Ovary (tissue), 7 donors: ENCODE measurements at regions not wholly inside any gene's neighbourhood (a gene's known extent, or its start where the extent isn't known, plus 50 kb on each side); places are given as distances from the start of the nearest gene placed in this dataset.

ENCODE experiments used
- DNase-seq, 5 donors: peaks; one replicate each; pipeline ENCODE4 v3.0.0-alpha.2; 2019 to 2020
- H3K27ac ChIP-seq, 2 donors: fragments of 200-600 bp; one replicate each; pipeline versions ENCODE4 v1.5.1 to v1.8.0; 2019 to 2022
- H3K27me3 ChIP-seq: fragments of 200-600 bp; one replicate; pipeline ENCODE4 v1.8.0; 2022
- H3K36me3 ChIP-seq: fragments of 200-600 bp; sonication (generic); one replicate; pipeline ENCODE4 v1.5.1; 2019
- H3K4me1 ChIP-seq: one replicate; pipeline ENCODE4 v1.8.1; 2013; ENCODE audit warnings: mild to moderate bottlenecking, moderate library complexity; ENCODE audit not compliant: insufficient read depth
- H3K4me3 ChIP-seq: fragments of 200-600 bp; sonication (generic); one replicate; pipeline ENCODE4 v1.5.1; 2017
- H3K9me3 ChIP-seq, 2 donors: fragments of 200-600 bp in 1 of 2; sonication (generic) in 1 of 2; one replicate each; pipeline versions ENCODE4 v1.5.1 to v1.8.1; 2013 to 2019; ENCODE audit warnings: mild to moderate bottlenecking in 1 of 2, moderate library complexity in 1 of 2
- EP300 ChIP-seq: sonication (generic); formaldehyde crosslinking; IDR thresholded peaks from one replicate; pipeline ENCODE4 v1.6.1; 2017; ENCODE audit warnings: antibody characterized with exemption
- POLR2A ChIP-seq: fragments of 450-650 bp; IDR thresholded peaks from one replicate; pipeline ENCODE4 v1.6.1; 2017; ENCODE audit warnings: antibody characterized with exemption, mild to moderate bottlenecking, moderate library complexity
- WGBS, 3 donors: extraction: QIAGEN DNeasy Blood & Tissue Kit in 1 of 3; methylation state at CpG; one replicate each; pipeline versions ENCODE4 v1.1.5 to v1.1.7; 2013 to 2017; 5-methylcytosine and 5-hydroxymethylcytosine counted together
- intact Hi-C, 4 donors: fragments of 100-400 bp; cut with DNase I; formaldehyde crosslinking; loops; one replicate each; pipeline versions ENCODE4 v1.11.0 to v1.15.1; 2022 to 2023
- TF ChIP-seq, protein P1 (sequence below), 3 donors: fragments of 450-650 bp in 2 of 3; fragments of 200-600 bp in 1 of 3; IDR thresholded peaks; one replicate each; pipeline versions ENCODE4 v1.5.1 to v1.8.0; 2016 to 2022; ENCODE audit warnings: antibody characterized with exemption in 3 of 3, mild to moderate bottlenecking in 1 of 3
- donor health status: DM: no; HTN: no; CAD: no; lungs with moderate emphysema.
- donor health status: DM: no; HTN: no; CAD: no.
- donor health status: Bipolar disorder and iron deficiency.
- donor health status: DM: no; HTN: no; CAD: no.
- donor health status: DM: yes; HTN: yes; CAD: no.

GRCh38 chr1:245036102-245036501 is 118.7 kb upstream of the KIF26B start:
- WGBS, 3 donors, result 97 to 100% (median 98%) methylated on average over 1 of the region's 1 CpG
- no peaks in the 10 kb centered on the region for H3K36me3 ChIP-seq
- TF ChIP-seq EP300 (no peak), POLR2A (no peak)
- TF ChIP-seq, protein P1, sequence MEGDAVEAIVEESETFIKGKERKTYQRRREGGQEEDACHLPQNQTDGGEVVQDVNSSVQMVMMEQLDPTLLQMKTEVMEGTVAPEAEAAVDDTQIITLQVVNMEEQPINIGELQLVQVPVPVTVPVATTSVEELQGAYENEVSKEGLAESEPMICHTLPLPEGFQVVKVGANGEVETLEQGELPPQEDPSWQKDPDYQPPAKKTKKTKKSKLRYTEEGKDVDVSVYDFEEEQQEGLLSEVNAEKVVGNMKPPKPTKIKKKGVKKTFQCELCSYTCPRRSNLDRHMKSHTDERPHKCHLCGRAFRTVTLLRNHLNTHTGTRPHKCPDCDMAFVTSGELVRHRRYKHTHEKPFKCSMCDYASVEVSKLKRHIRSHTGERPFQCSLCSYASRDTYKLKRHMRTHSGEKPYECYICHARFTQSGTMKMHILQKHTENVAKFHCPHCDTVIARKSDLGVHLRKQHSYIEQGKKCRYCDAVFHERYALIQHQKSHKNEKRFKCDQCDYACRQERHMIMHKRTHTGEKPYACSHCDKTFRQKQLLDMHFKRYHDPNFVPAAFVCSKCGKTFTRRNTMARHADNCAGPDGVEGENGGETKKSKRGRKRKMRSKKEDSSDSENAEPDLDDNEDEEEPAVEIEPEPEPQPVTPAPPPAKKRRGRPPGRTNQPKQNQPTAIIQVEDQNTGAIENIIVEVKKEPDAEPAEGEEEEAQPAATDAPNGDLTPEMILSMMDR (IDR thresholded peaks at IDR 0.05), result no peak
- H3K27ac ChIP-seq, result no peak overlapping the region
- intact Hi-C loops, result no loop called here
- H3K27me3 ChIP-seq, result no peaks in the 10 kb centered on the region
- H3K4me1 ChIP-seq, result no peaks in the 10 kb centered on the region
- DNase-seq, result no peak
- H3K9me3 ChIP-seq, result no peaks in the 10 kb centered on the region
- no peak overlapping the region for H3K4me3 ChIP-seq

DNA sequence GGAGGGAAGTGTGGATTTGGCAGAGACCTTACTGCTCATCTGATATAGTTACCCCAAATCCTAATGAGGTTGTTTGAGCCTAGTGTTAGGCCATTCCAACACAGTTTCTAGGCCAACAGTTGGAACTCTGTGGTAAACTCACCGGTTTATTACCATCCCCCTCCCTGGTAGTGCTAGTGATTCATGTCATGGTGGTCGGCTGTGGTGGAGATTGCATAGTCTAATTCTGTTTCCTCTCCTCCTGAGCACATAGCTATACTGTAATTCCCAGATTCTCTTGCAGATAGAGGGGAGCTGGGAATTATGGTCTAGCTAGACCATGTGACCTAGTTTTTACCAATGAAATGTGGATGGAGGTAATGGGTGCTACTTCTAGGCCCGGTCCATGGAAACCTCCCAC is 123.7 kb upstream of the KIF26B start:
- H3K4me1 ChIP-seq, result no peaks in the 10 kb centered on the region
- TF ChIP-seq POLR2A, result no peak
- TF ChIP-seq, protein P1 (IDR thresholded peaks at IDR 0.05), result no peak
- no peak overlapping the region for H3K27ac ChIP-seq
- WGBS, 3 donors, result 85 to 97% (median 91%) methylated on average over 3 of the region's 3 CpGs
- no peaks in the 10 kb centered on the region for H3K27me3 ChIP-seq
- no peaks in the 10 kb centered on the region for H3K36me3 ChIP-seq
- intact Hi-C loops, result no loop called here
- no peak overlapping the region for H3K4me3 ChIP-seq
- no peak for DNase-seq
- no peaks in the 10 kb centered on the region for H3K9me3 ChIP-seq

DNA sequence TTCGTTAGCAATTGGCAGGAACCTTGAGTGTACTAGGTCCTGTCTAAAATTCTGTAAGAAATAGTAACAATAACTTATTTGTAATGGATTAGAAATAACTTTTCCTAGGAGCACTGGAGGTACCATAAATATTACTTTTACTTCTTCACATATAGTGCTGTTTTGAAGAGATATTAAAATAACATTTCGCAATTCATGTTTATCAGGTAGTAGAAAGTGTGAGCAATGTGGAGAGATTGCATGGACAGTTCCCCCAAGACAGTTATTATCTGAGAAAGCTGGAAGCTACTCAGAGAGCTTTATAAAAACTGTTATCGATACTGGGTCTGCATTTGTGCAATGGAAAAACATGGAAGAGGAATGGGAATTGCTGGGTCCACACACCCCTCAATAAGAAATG is 128.5 kb upstream of the KIF26B start:
- Histone ChIP-seq H3K27me3 (no peaks in the 10 kb centered on the region), H3K36me3 (no peaks in the 10 kb centered on the region), H3K9me3 (no peaks in the 10 kb centered on the region), H3K4me3 (no peak overlapping the region), H3K27ac (no peak overlapping the region), H3K4me1 (no peaks in the 10 kb centered on the region)
- TF ChIP-seq, protein P1 (IDR thresholded peaks at IDR 0.05), result no peak
- TF ChIP-seq POLR2A (no peak), EP300 (no peak)
- no peak for DNase-seq
- 45 to 64% (median 60%) methylated on average over 3 of the region's 3 CpGs for WGBS, 3 donors
- intact Hi-C loops, result no loop called here

DNA sequence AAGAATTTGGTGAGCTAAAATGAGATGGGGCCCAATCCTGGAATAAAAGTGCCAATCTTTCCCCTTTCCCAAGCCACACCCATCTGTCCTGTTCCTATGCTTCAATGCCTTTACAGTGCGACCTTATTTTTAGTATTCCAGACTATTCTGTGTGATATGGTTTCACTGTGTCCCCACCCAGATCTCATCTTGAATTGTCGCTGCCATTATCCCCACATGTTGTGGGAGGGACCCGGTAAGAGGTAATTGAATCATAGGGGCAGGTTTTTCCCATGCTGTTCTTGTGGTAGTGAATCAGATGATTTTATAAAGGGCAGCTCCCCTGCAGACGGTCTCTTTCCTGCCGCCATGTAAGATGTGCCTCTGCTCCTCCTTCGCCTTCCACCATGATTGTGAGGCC is 129.3 kb upstream of the KIF26B start:
- no peak overlapping the region for H3K4me3 ChIP-seq
- no peaks in the 10 kb centered on the region for H3K4me1 ChIP-seq
- intact Hi-C loops, result no loop called here
- no peak for DNase-seq
- no peaks in the 10 kb centered on the region for H3K36me3 ChIP-seq
- no peak overlapping the region for H3K27ac ChIP-seq
- no peaks in the 10 kb centered on the region for H3K27me3 ChIP-seq
- H3K9me3 ChIP-seq, result no peaks in the 10 kb centered on the region
- TF ChIP-seq POLR2A (no peak), EP300 (no peak)
- TF ChIP-seq, protein P1 (IDR thresholded peaks at IDR 0.05), result no peak
- 98 to 99% (median 98%) methylated on average over 6 of the region's 6 CpGs for WGBS, 3 donors

- H3K27ac ChIP-seq, result no peak overlapping the region
- H3K9me3 ChIP-seq, result no peaks in the 10 kb centered on the region
- WGBS, 3 donors, result 98 to 100% (median 98%) methylated on average over 2 of the region's 2 CpGs
- no peak for TF ChIP-seq EP300
- TF ChIP-seq POLR2A, result no peak
- TF ChIP-seq, protein P1 (IDR thresholded peaks at IDR 0.05), result no peak
- H3K4me3 ChIP-seq, result no peak overlapping the region
- H3K27me3 ChIP-seq, result no peaks in the 10 kb centered on the region
- H3K4me1 ChIP-seq, result no peaks in the 10 kb centered on the region
- intact Hi-C loops, result no loop called here
- no peaks in the 10 kb centered on the region for H3K36me3 ChIP-seq
- DNase-seq, result no peak
Measured at GRCh38 chr1:245023222-245023621, 131.6 kb upstream of the KIF26B start.
